Limb (tissue), 2 donors: ENCODE measurements at regions not wholly inside any gene's neighbourhood (a gene's known extent, or its start where the extent isn't known, plus 50 kb on each side); places are given as distances from the start of the nearest gene placed in this dataset.
A peak's percentile ranks its signal among the peaks of the same experiment; 100 is the strongest.
"Not testable (repeated sequence)": the region's sequence is repeated elsewhere in the genome, so short reads cannot be mapped to it uniquely, and the experiment has no call there.

Experiments
- DNase-seq, 2 donors: peaks; one replicate each; pipeline ENCODE4 v3.0.0-alpha.2; 2016; ENCODE audit errors: extremely low spot score in 2 of 2

DNA sequence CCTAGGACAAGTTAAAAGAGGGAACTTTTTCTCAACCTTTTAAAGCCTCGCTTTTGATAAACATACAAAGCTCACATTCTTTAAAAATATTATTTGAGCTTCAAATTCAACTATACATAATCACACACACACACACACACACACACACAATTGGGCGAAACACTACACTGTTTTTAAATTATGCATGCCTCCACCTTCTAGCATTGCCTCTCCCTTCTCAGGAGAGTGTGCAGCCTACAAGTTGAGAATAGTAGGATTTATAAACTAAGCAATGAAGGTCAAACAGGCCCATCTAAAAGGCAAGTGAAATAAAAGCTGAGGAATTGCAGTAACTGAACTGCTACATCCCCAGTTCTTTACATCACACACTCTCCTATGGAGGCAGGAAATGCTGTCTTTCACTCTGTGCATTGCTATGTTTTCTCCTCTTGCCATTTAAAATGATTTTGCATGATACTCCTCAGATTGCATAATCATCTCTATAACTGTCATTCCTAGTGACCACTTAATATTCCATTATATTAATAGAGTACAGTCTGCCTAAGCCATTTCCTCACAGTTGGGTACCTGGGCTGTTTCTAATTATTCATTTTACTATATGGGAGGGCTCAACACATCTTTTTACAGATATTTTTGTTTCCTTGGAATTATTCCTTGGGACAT lies 92.5 kb upstream of the KCNE2 start:
- no peak for DNase-seq

DNA sequence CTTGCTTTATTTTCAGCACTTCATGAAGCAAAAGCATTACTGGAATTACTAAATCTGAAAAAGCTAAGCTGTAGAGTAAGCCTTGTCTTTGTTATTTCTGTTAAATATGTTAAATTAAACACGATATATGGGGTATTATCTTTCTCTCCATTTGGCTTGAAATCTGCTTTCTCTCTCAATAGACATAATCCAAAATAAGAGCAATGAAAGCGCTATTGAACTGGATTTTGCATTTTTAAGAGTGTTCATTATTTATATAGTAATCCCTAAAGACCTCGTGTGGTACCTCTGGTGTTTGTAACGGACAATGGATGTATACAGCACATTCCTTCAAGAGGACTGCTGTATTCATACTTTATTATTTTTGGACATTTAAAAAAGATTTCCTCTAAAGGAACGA lies 91.5 kb upstream of the KCNE2 start:
- no peak for DNase-seq

DNA sequence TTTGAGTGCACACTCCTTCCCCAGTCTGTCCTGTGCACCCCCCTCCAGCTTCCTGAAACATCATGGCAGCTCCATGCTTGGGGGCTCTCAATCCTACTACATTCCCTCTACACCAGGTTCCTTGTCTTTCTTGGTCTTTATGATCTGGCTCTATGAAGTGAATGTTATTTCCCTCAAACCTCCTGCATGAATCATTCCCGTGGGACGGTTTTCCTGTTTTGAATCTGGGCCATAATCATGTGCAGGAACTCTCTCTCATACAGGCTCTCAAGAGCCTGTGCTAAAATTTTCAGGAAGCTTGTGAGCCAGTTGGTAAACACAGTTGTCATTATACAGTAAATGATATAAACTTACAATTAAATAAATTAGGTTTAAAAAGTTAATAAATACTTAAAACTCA lies 89.8 kb upstream of the KCNE2 start:
- no peak for DNase-seq

DNA sequence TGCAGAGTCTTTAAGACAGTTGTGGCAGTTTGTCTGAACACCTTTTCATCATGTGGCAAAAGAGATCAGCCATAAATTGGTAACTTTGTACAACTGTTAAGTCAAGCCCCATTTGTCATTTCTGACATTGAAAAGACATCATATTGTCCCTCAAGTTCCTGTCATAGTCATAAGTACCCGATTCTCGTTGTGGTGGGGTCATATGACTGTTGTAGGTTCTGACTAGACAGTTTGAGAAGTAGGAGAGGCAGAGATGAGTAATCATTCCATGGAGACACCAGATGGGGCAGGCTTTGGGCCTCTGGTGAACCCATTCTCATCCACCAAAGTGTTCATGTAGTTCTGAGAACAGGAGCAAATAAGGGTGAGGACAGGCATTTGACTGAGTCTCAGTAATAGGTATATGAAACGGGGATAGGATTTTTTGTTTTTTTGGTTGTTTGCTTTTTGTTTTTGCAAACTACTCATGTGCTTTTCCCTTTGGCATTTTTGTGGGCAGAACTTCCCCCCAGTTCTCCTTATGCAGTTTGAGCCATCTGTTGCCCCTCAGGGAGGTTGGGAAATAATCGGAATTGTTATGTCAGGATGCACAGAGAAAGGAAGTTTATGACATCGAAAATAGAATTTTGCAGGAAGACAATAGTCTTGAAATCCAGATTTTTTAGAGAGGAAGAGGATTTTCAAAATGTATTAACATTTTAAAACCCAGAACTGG lies 86.9 kb upstream of the KCNE2 start:
- DNase-seq: no peak

DNA sequence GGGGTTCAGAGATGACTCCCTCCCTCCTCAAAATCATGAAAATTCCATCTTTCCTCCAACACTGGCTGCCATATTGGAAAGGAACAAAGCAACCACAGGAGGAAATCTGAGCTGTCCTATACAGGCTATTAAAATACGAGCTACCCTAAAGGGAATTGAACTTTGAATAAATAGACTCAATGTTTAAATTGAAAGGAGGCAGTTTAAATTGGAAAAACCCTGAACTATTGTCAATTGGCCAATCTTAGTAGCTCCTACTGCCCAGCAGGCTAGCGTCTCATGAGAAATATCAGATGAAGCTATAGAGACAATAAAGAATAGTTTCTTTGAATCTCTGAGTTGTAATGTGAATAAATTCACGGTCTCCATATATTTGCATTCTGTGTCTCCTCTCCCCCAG lies 85.4 kb upstream of the KCNE2 start:
- no peak for DNase-seq

DNA sequence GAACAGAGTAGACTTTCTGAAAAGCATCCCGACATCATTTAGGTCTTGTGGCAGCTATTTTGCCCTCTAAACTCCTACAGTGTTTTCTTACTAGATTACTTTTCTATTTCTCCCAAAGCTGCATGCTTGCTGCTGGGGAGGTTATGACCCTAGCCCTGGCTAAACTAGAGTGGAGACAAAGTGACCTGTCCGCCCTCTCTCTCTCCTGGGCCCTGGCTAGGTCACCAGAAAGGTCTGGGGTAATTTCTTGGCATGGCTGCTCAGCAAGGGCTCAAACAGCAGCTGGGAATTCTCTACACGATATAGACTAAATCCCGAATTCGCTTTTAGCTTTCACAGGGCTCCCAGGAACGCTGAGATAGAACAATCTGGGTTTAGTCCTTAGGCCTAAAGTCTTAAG lies 84.5 kb upstream of the KCNE2 start:
- DNase-seq: no peak

DNA sequence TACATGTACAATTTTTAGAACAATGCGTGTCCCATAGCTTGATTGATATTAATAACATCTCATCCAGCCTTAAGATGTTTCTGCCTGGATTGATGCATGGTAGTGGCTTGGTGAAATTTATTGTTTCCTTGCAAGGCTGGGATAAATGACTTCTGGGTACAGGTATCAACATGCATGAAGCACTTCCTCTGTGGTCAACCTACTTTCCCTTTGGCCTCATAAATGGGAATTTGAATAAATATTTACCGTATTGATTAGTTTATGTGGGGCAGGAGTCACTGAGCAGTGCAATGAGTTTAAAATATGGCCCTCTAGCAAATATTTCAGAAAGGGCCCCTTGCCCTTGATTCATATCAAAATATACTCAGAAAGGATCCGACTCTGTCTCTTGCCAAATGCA lies 83.9 kb upstream of the KCNE2 start:
- no peak for DNase-seq

DNA sequence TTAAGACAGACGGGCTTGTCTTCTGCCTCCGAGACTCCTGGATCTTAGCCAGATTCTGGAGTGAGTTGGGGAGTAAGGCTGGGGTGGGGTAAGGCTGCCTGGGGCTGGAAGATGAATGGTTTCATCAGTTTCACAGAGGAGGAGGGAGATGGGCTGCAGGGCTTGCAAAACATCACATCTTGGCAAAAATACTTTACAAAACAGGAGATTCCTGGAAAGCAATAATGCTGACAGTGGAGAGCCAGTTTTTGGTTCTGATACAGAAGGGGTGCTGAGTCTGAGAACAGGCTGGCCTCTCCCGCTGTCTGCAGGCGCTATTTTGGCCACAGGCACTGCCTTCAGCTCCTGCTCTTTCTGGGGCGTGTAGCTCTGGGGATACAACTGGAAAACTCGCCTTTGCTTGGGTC lies 83.4 kb upstream of the KCNE2 start:
- peak; percentile 49 to 74 for DNase-seq

DNA sequence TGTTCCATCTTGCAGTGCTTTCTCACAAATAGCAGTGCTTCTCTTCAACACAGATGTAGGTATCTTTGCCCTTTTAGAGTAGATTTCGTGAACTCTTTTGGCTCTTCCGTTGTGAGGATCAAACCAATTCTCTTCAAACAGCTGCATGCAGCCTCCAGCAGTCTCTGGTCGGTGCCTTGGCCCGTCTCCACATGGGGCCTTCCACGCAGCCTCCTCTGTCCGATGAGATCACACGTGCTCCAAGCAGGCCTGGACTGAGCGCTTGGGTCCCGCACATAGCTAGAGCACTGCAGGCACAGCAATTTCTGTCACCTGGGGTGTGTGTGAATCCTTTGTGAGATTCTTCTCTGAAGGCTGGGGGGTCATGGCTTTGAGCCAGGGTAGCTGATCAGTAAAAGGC lies 82.8 kb upstream of the KCNE2 start:
- peak in 1 of 2 donors; percentile 36 for DNase-seq

DNA sequence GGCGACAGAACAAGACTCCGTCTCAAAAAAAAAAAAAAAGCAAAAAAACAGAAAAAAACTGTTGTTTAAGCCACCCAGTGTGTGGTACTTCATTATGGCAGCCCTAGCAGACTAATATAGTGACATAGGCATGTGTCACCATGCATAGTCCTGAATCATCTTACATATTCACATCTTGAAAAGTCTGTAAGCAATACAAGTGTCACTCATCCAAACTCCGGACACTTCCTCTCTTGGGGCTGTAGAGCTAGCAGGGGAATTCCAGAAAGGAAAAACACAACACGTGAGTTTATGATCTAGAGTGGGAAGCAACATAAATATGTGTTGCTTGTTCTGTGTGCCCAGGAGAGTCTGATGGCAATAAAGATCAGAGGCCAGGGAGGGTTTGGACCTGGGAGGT lies 81.6 kb upstream of the KCNE2 start:
- DNase-seq: no peak

DNA sequence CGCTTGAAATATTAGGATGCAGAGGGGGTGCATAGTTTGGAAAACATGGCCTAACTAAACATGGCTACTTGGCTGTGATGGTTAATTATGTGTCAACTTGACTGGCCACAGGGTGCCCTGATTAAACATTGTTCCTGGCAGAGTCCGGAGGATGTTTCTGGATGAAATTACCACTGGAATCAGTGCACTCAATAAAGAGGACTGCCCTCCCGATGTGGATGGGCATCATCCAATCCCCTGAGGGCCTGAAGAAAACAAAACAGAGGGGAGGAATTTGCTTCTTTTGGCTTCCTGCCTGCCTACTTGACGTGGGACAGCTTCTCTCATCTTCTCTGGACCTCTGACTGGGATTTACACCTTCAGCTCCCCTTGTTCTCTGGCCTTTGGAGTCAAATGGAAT lies 79.1 kb upstream of the KCNE2 start:
- DNase-seq: no peak

DNA sequence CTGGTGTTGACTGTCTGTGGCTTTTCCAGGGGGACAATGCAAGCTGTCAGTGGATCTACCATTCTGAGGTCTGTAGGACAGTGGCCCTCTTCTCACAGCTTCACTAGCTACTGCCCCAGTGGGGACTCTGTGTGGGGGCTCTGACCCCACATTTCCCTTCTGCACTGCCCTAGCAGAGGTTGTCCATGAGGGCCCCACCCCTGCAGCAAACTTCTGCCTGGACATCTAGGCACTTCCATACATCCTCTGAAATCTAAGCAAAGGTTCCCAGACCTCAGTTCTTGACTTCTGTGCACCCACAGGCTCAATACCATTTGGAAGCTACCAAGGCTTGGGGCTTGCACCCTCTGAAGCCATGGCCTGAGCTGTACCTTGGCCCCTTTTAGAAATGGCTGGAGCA lies 75.8 kb upstream of the KCNE2 start:
- DNase-seq: not testable (repeated sequence)

DNA sequence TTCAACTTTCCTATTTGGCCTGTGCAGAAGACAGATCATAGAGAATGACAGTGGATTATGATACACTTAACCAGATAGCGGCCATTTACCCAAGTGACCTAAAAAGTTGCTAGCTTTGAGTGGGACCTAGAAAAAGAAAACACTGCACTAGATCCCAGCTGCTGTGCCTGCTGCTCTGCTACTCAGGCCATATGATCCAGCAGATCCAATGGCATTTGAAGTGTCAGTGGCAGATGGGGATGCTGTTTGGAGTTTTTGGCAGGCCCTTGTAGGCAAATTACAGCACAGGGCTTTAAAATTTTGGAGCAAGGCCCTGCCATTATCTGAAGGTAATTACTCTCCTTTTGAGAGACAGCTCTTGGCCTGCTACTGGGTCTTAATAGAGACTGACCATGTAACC lies 74.0 kb upstream of the KCNE2 start:
- no peak for DNase-seq

DNA sequence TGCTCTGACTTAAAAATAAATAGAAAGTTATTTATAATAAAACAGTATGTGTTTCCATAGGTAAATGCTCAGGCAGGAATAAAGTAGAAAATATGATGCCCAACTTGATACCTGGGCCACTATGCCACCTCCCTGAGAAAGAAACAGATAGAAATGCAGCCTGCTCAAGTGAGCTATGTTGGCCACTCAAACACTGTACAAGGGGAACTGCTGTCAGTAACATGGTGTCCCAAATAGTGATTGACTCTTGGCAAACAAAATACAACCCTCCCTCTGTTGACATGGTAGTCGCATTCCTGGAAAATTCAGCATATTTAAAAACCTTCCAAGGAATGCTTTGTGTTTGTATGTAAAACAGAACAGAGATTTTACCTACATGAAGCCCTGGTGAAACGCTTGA lies 66.9 kb upstream of the KCNE2 start:
- DNase-seq: no peak

DNA sequence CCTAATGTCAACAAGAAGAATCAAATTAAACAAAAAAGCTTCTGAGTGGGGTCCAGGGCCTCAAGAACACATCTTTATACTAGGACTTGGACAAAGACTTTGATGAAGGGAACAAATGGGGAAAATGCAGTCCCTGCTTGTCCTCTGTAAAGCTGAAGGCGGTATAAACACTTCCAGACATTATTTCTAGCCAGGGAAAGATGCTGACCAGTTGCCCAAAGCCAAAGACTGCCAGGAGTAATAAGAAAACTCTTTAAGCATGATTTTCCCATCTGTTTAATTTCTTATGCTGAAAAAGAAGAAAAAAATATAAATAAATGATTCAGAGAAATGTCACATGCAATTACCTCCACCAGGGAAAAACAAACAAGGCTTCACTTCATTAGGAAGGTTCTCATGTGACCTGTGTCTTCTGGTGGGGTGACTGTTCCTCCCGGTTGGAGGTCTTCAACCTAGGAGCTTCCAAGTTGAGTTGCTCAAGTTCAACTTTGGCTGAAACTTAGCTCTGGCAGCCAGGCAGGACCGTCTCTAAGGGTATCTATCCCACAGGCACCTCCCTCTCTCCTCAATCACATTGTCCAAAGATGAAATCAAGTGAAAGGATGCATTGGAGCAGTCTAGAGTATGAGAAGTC lies 65.2 kb upstream of the KCNE2 start:
- no peak for DNase-seq

DNA sequence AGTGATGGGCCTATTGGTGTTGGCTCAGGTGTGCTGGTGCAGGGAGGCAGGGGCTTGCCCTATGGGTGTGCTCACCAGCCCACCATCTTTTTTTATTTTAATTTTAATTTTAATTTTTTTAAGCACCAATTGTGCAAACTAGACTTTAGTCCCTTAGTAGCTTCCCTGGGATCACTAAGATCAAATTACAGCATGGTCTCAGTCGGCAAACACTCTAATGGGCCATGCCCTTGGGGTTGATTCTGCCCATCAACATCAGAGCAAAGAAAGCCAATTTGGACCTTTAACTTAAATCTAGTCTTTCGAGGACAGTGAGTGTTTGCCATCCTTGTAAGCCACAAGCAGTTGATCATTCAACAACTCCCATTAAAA lies 64.7 kb upstream of the KCNE2 start:
- DNase-seq: no peak

DNA sequence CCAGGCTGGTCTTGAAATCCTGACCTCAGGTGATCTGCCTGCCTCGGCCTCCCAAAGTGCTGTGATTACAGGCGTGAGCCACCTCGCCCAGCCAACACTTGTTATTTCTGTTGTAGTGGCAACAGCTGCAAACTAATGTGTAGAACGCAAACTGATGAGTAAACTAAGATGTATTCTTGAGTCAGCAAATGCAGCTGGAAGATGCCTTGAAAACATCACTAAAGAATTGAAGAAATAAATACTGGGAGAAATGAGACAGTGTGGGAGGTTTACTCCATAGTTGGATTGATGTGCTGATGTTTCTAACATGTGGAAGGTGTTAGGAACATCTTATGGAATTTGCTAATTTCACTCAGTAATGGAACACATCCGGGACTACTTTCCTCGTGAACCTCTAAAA lies 61.3 kb upstream of the KCNE2 start:
- no peak for DNase-seq

DNA sequence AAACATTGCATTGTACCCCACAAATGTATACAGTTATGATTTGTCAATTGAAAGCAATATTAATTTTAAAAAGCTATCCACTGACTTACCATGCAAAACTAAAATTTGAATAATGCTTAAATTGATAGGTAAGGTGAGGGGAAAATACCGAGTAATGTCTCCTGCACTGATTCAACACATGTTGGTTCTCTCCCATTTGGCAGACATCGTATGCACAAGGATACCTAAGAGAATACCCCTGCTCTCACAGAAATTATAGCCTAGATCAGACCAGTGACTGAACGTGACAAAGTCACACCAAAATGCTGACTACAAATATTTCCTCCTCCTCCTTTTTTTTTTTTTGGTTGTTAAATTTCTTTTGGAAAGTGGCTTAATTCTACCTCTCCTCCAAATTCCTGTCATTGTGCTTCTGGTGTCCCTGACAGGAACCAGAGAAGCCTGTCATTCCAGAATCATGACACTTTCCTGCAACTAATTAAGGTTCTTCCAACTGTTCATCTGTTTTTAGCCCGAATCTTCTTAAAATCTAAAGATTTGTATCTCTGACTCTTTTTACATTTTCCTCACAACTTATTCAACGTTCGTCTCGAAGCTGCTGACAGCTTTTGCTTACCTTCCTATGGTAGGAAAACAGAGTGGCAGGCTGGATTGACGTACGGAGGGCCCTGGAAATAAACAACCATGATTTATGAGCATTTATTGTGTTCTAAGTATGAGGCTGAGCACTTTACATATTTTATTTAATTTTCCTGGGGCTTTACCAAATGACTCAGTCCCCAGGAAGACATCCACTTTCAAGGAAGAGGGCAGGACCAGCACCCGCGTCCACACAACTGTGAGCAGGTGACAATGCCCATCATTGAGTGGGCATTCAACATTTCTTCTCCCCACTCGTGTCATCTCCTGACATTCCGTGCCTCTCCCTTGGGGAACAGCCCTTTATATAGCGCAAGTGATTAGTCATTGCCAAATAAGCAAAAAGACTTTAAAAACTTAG lies 57.9 kb upstream of the KCNE2 start:
- DNase-seq: no peak

DNA sequence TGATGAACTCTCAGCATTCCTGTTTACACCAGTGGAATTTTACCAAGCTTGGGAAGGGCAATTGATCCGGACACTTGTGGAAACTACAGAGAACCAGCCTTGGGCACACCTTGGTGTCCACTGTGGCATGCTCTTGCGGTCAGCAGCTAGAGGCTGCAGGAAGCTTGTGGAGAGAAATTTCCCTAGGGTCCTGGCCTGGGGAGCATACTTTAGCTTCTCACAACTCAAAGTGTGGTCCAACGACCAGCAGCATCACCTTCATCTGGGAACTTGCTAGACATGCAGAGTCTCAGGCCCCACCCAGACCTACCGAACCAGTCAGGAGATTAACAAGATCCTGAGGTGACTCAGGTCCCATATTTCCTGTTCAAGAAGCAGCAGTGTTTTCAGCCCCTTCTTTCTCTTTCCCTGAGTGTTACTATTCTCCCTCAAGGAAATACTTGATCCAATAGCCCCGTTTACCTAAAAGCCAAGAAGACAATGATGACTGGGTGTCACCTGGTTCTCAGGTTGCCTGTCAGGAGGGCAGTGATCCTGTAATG lies 55.7 kb upstream of the KCNE2 start:
- DNase-seq: no peak

DNA sequence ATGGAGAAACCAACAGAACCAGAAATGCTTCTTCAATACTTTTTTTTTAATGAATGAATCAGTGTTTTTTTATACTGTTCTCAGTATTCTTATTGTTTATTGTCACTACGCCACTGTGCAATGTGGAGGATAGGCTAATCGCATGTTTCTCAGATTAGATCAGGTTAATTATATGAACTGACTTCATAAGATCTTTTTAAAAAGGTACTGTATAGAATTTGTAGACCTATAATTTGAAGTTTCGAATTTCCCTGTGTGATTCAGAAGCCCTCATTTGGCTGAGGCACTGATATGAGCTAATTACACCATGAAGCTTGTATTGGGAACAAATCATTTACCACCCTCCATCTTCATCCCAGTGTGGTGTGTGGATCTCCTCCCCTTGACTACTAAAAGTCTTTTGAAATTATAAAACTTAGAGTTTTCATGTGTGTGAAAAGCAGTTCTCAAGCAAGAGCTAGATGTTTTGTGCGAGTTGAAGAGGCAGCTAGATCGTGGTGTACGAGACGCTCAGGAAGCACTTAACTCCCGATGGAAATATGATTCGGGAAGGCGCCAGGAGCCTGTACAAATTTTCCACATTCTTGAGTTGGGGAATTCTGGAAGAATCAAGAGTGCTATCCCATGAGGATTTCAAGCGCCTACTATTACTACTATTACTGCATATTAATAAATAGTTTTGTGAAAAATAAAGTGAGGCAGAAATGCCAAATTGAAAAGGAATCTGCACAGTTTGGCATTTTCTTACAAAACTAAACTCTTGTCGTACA lies 52.1 kb upstream of the KCNE2 start:
- DNase-seq: no peak

DNA sequence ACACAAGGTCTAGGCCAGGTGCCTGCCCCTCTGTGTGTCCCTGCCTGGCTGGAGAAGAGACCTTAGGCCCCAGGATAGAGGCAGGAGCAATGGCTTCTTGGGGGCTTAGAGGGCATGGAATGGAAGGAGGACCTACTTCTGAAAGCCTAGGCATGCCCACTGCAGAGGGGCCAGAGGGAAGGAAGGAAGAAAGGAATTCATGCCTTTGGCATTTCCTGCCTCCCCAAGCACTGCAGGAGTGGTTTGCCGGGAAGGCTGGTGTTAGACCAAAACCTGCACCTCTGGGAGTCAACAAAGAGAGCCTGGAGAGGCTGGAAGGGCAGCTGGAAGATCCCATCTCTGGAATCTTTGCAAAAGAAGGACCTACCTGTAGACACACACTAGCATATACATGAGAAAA lies 50.7 kb upstream of the KCNE2 start:
- DNase-seq: no peak
